ENCODE measurements at regions not wholly inside any gene's neighbourhood (a gene's known extent, or its start where the extent isn't known, plus 50 kb on each side); places are given as distances from the start of the nearest gene placed in this dataset.

- H3K36me3 ChIP-seq = no peaks in the 10 kb centered on the region
- H3K27ac ChIP-seq = no peak overlapping the region
- H3K27me3 ChIP-seq = no peaks in the 10 kb centered on the region
- no peaks in the 10 kb centered on the region for H3K9me3 ChIP-seq
- no peaks in the 10 kb centered on the region for H3K4me1 ChIP-seq
- no peak overlapping the region for H3K4me3 ChIP-seq
- WGBS = 89% methylated on average over 5 of the region's 9 CpGs
- no peak for DNase-seq (ENCODE audit: low spot score in 2 of 2)
- TF ChIP-seq POLR2AphosphoS5 (IDR thresholded peaks at IDR 0.05) (no peak), POLR2A (IDR thresholded peaks at IDR 0.05) (no peak), EP300 (IDR thresholded peaks at IDR 0.05) (no peak)
Measured at GRCh38 chr19:30097746-30098280, 155.8 kb downstream of the URI1 start.

- no peak for TF ChIP-seq POLR2A (IDR thresholded peaks at IDR 0.05)
- no peak for TF ChIP-seq CTCF (IDR thresholded peaks at IDR 0.05)
- no peak for TF ChIP-seq POLR2AphosphoS5 (IDR thresholded peaks at IDR 0.05)
- no peak for TF ChIP-seq EP300 (IDR thresholded peaks at IDR 0.05)
- H3K27ac ChIP-seq = no peak overlapping the region
- no peaks in the 10 kb centered on the region for H3K36me3 ChIP-seq
- H3K9me3 ChIP-seq = no peaks in the 10 kb centered on the region
- WGBS = 81% methylated on average over 6 of the region's 6 CpGs
- H3K4me1 ChIP-seq = no peaks in the 10 kb centered on the region
- no peak overlapping the region for H3K4me3 ChIP-seq
- DNase-seq (ENCODE audit: low spot score in 2 of 2) = no peak
- peaks cover 14% of the 10 kb centered on the region for H3K27me3 ChIP-seq
Measured at GRCh38 chr19:30102239-30102638, 160.2 kb downstream of the URI1 start.

GRCh38 chr19:30102666-30103065, 160.6 kb downstream of the URI1 start:
- no peak overlapping the region for H3K4me3 ChIP-seq
- no peaks in the 10 kb centered on the region for H3K4me1 ChIP-seq
- H3K27me3 ChIP-seq = peaks cover 17% of the 10 kb centered on the region
- TF ChIP-seq EP300 (IDR thresholded peaks at IDR 0.05) (no peak), CTCF (IDR thresholded peaks at IDR 0.05) (no peak), POLR2AphosphoS5 (IDR thresholded peaks at IDR 0.05) (no peak), POLR2A (IDR thresholded peaks at IDR 0.05) (no peak)
- H3K36me3 ChIP-seq = no peaks in the 10 kb centered on the region
- no peaks in the 10 kb centered on the region for H3K9me3 ChIP-seq
- DNase-seq (ENCODE audit: low spot score in 2 of 2) = no peak
- no peak overlapping the region for H3K27ac ChIP-seq
- 92% methylated on average over 7 of the region's 7 CpGs for WGBS

- Histone ChIP-seq H3K9me3 (no peaks in the 10 kb centered on the region), H3K36me3 (no peaks in the 10 kb centered on the region), H3K27ac (no peak overlapping the region), H3K4me1 (no peaks in the 10 kb centered on the region), H3K4me3 (no peak overlapping the region), H3K27me3 (peaks cover 17% of the 10 kb centered on the region)
- DNase-seq (ENCODE audit: low spot score in 2 of 2) = no peak
- WGBS = 85% methylated on average over 7 of the region's 7 CpGs
- TF ChIP-seq EP300 (IDR thresholded peaks at IDR 0.05) (no peak), POLR2A (IDR thresholded peaks at IDR 0.05) (no peak), POLR2AphosphoS5 (IDR thresholded peaks at IDR 0.05) (no peak), CTCF (IDR thresholded peaks at IDR 0.05) (no peak)
Measured at GRCh38 chr19:30103981-30104380, 161.9 kb downstream of the URI1 start.

- Histone ChIP-seq H3K27ac (no peak overlapping the region), H3K27me3 (peaks cover 17% of the 10 kb centered on the region), H3K4me3 (no peak overlapping the region), H3K4me1 (no peaks in the 10 kb centered on the region), H3K36me3 (no peaks in the 10 kb centered on the region), H3K9me3 (no peaks in the 10 kb centered on the region)
- no peak for DNase-seq (ENCODE audit: low spot score in 2 of 2)
- TF ChIP-seq POLR2A (IDR thresholded peaks at IDR 0.05) = no peak
- no peak for TF ChIP-seq EP300 (IDR thresholded peaks at IDR 0.05)
- TF ChIP-seq CTCF (IDR thresholded peaks at IDR 0.05) = no peak
- no peak for TF ChIP-seq POLR2AphosphoS5 (IDR thresholded peaks at IDR 0.05)
- WGBS = 79% methylated on average over 2 of the region's 8 CpGs
Measured at GRCh38 chr19:30105316-30105715, 163.3 kb downstream of the URI1 start.

- WGBS = 80% methylated on average over 6 of the region's 6 CpGs
- Histone ChIP-seq H3K27me3 (peaks cover 17% of the 10 kb centered on the region), H3K27ac (no peak overlapping the region), H3K4me3 (no peak overlapping the region), H3K9me3 (no peaks in the 10 kb centered on the region), H3K36me3 (no peaks in the 10 kb centered on the region), H3K4me1 (no peaks in the 10 kb centered on the region)
- DNase-seq (ENCODE audit: low spot score in 2 of 2) = no peak
- TF ChIP-seq EP300 (IDR thresholded peaks at IDR 0.05) = no peak
- TF ChIP-seq CTCF (IDR thresholded peaks at IDR 0.05) = no peak
- no peak for TF ChIP-seq POLR2AphosphoS5 (IDR thresholded peaks at IDR 0.05)
- TF ChIP-seq POLR2A (IDR thresholded peaks at IDR 0.05) = no peak
Measured at GRCh38 chr19:30105727-30106126, 163.7 kb downstream of the URI1 start.
